ENCODE measurements at regions not wholly inside any gene's neighbourhood (a gene's known extent, or its start where the extent isn't known, plus 50 kb on each side); places are given as distances from the start of the nearest gene placed in this dataset.

DNA sequence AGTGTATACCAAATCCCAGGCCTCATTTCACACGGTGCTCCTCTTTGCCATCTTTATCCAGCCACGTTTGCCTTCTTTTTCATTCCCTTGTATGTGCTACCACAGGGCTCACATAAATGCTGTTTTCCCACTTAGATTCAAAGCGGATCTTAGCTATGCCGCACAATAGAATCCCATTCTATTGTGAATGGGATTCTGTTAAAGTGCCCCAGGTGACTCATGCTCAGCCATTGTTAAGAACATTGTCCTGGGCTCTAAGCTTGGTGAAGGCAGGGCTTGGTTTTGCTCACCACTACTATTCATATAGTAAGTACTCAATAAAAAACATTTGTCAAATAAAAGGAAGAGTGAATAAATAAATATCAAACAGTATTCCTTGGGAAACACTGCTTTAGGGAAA lies 72.3 kb upstream of the PHYHIPL start:
- ChIA-PET CTCF (no interaction called here), POLR2A (no interaction called here)
- Histone ChIP-seq H3K27me3 (ENCODE audit: control insufficient read depth in 2 of 2, insufficient read depth in 2 of 2, low read length in 2 of 2) (no peaks in the 10 kb centered on the region), H3K36me3 (ENCODE audit: control insufficient read depth in 2 of 3, insufficient read depth in 3 of 3, low read length in 3 of 3) (no peaks in the 10 kb centered on the region), H3K4me3 (ENCODE audit: low read length) (no peak overlapping the region), H3K27ac (ENCODE audit: low read depth, low read length) (no peak overlapping the region), H3K9me3 (ENCODE audit: control insufficient read depth in 2 of 3, low read length in 3 of 3) (no peaks in the 10 kb centered on the region), H3K4me1 (ENCODE audit: control insufficient read depth in 2 of 2, insufficient read depth in 2 of 2, low read length in 2 of 2) (no peaks in the 10 kb centered on the region)
- Mint-ChIP-seq H3K9me3 (peaks cover 0 to 4% (median 0%) of the 10 kb centered on the region in 11 donors), H3K36me3 (no peaks in the 10 kb centered on the region), H3K27me3 (no peaks in the 10 kb centered on the region), H3K4me3 (no peak overlapping the region), H3K4me1 (no peaks in the 10 kb centered on the region), H3K27ac (no peak overlapping the region)
- ATAC-seq (no peak), DNase-seq (no peak)
- intact Hi-C loops (cut with micrococcal nuclease): no loop called here

DNA sequence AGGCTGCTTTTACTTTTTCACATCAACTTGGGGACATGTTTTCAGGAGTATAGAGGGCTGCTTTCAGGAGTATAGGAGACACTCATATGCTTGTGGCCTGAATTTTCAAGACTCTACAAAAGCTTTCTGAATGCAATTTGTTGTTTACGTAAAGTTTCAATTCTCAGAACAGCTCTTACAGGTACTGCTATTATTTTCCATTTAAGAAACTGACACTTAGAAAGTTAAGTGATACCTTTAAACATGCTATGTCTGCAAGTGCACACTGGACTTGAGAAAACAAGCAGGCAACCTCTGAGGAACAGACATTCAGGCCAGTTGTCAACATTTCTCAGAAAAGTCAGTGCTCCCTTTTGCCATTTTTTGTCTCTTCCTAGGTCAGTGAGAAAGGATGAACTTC lies 70.0 kb upstream of the PHYHIPL start:
- Mint-ChIP-seq H3K4me3 (no peak overlapping the region), H3K9me3 (peaks cover 0 to 6% (median 0%) of the 10 kb centered on the region in 11 donors), H3K36me3 (no peaks in the 10 kb centered on the region), H3K4me1 (no peaks in the 10 kb centered on the region), H3K27me3 (no peaks in the 10 kb centered on the region), H3K27ac (no peak overlapping the region)
- intact Hi-C loops (cut with micrococcal nuclease): no loop called here
- no peaks in the 10 kb centered on the region for H3K27me3 ChIP-seq (ENCODE audit: control insufficient read depth in 2 of 2, insufficient read depth in 2 of 2, low read length in 2 of 2)
- CTCF ChIA-PET: no interaction called here
- no peak overlapping the region for H3K4me3 ChIP-seq (ENCODE audit: low read length)
- no peak for DNase-seq
- no peak overlapping the region for H3K27ac ChIP-seq (ENCODE audit: low read depth, low read length)
- no peak for ATAC-seq
- no peaks in the 10 kb centered on the region for H3K9me3 ChIP-seq (ENCODE audit: control insufficient read depth in 2 of 3, low read length in 3 of 3)
- no peaks in the 10 kb centered on the region for H3K36me3 ChIP-seq (ENCODE audit: control insufficient read depth in 2 of 3, insufficient read depth in 3 of 3, low read length in 3 of 3)
- H3K4me1 ChIP-seq (ENCODE audit: control insufficient read depth in 2 of 2, insufficient read depth in 2 of 2, low read length in 2 of 2): no peaks in the 10 kb centered on the region
- POLR2A ChIA-PET: no interaction called here

DNA sequence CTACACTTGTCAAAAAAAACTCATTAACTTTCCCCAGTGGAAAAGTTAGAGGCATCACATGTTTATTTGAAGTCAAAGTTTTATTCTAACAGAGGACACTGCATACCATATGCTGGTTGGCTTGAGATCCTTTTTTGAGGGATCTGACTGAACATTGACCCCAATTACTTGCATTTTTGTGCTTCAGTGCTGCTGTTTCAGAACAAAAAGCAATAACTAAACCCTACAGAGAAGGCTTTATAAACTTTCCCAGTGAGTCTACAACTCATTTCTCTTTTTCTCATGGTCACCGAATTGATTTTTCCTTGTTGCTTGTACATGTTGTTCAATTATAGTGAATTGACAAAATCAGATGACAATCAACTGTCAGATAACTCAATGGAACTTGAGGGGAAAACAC lies 69.3 kb upstream of the PHYHIPL start:
- no peak for DNase-seq
- CTCF ChIA-PET: no interaction called here

DNA sequence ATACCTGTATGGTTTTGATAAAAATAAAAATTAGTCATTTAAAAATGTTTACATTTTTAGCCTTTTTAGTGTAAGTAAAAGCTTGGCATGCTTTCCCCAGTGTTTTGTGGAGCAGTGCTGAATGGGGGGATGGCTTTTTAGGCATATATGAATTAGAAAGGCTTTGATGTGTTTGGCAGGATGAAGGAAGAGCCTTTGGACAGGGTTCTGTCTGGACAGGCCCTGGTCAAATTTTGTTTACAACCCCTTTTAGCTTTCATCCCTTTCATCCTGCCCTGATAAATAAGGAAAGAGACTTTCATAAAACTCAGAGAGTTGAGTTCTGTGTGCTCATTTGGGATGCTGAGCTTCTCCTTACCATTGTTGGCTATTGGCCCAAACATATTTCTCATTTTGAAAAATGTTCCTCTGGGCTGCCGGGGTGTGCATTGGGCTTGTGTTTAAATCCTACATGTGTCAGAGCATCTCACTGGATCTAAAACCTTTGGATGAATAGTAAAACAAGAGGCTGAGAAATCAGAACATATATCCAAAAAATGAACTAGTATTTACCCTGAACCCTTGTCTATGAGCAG lies 68.1 kb upstream of the PHYHIPL start:
- no peak for DNase-seq
- H3K4me1 ChIP-seq (ENCODE audit: control insufficient read depth in 2 of 2, insufficient read depth in 2 of 2, low read length in 2 of 2): no peaks in the 10 kb centered on the region
- Mint-ChIP-seq H3K27ac (no peak overlapping the region), H3K4me1 (no peaks in the 10 kb centered on the region), H3K9me3 (peaks cover 0 to 6% (median 0%) of the 10 kb centered on the region in 11 donors), H3K36me3 (no peaks in the 10 kb centered on the region), H3K27me3 (no peaks in the 10 kb centered on the region), H3K4me3 (no peak overlapping the region)
- H3K27me3 ChIP-seq (ENCODE audit: control insufficient read depth in 2 of 2, insufficient read depth in 2 of 2, low read length in 2 of 2): no peaks in the 10 kb centered on the region
- intact Hi-C loops (cut with micrococcal nuclease): no loop called here
- no peak for ATAC-seq
- H3K36me3 ChIP-seq (ENCODE audit: control insufficient read depth in 2 of 3, insufficient read depth in 3 of 3, low read length in 3 of 3): no peaks in the 10 kb centered on the region
- no peak overlapping the region for H3K4me3 ChIP-seq (ENCODE audit: low read length)
- no peak overlapping the region for H3K27ac ChIP-seq (ENCODE audit: low read depth, low read length)
- no peaks in the 10 kb centered on the region for H3K9me3 ChIP-seq (ENCODE audit: control insufficient read depth in 2 of 3, low read length in 3 of 3)
- ChIA-PET CTCF (no interaction called here), POLR2A (no interaction called here)

More for the DNA sequence above, 69.3 kb upstream of the PHYHIPL start:
- H3K36me3 Mint-ChIP-seq: no peaks in the 10 kb centered on the region
- Histone ChIP-seq H3K9me3 (ENCODE audit: control insufficient read depth in 2 of 3, low read length in 3 of 3) (no peaks in the 10 kb centered on the region), H3K27ac (ENCODE audit: low read depth, low read length) (no peak overlapping the region), H3K4me3 (ENCODE audit: low read length) (no peak overlapping the region), H3K36me3 (ENCODE audit: control insufficient read depth in 2 of 3, insufficient read depth in 3 of 3, low read length in 3 of 3) (no peaks in the 10 kb centered on the region), H3K4me1 (ENCODE audit: control insufficient read depth in 2 of 2, insufficient read depth in 2 of 2, low read length in 2 of 2) (no peaks in the 10 kb centered on the region), H3K27me3 (ENCODE audit: control insufficient read depth in 2 of 2, insufficient read depth in 2 of 2, low read length in 2 of 2) (no peaks in the 10 kb centered on the region)
- H3K4me3 Mint-ChIP-seq: no peak overlapping the region
- intact Hi-C loops (cut with micrococcal nuclease): no loop called here
- H3K27me3 Mint-ChIP-seq: no peaks in the 10 kb centered on the region
- no peak overlapping the region for H3K27ac Mint-ChIP-seq
- no peaks in the 10 kb centered on the region for H3K4me1 Mint-ChIP-seq
- peaks cover 0 to 6% (median 0%) of the 10 kb centered on the region in 11 donors for H3K9me3 Mint-ChIP-seq
- POLR2A ChIA-PET: no interaction called here
- no peak for ATAC-seq

DNA sequence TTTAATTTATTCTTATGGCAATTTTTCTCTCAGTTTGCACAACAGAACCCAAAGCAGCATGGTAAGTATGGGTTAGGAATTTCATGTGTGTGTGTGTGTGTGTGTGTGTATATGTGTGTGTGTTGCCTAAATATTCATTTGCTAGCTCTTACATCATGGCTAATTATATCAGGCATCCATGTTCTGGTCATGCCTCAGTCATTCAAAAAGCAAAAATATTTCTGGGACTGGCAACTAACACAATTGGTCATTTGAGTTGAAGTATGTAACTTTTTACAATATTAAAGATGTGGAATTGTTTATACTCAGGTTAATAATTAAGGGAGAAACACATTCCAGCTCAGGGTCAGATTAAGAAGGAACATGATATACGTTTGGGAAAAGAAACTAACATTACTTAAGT lies 67.6 kb upstream of the PHYHIPL start:
- H3K4me1 Mint-ChIP-seq: no peaks in the 10 kb centered on the region
- peaks cover 0 to 6% (median 0%) of the 10 kb centered on the region in 11 donors for H3K9me3 Mint-ChIP-seq
- no peak for DNase-seq
- H3K4me3 ChIP-seq (ENCODE audit: low read length): no peak overlapping the region
- no peaks in the 10 kb centered on the region for H3K4me1 ChIP-seq (ENCODE audit: control insufficient read depth in 2 of 2, insufficient read depth in 2 of 2, low read length in 2 of 2)
- H3K27ac Mint-ChIP-seq: no peak overlapping the region
- no peaks in the 10 kb centered on the region for H3K27me3 ChIP-seq (ENCODE audit: control insufficient read depth in 2 of 2, insufficient read depth in 2 of 2, low read length in 2 of 2)
- H3K27ac ChIP-seq (ENCODE audit: low read depth, low read length): no peak overlapping the region
- no peaks in the 10 kb centered on the region for H3K27me3 Mint-ChIP-seq
- intact Hi-C loops (cut with micrococcal nuclease): no loop called here
- ATAC-seq: no peak
- H3K9me3 ChIP-seq (ENCODE audit: control insufficient read depth in 2 of 3, low read length in 3 of 3): no peaks in the 10 kb centered on the region
- no peaks in the 10 kb centered on the region for H3K36me3 ChIP-seq (ENCODE audit: control insufficient read depth in 2 of 3, insufficient read depth in 3 of 3, low read length in 3 of 3)
- no peak overlapping the region for H3K4me3 Mint-ChIP-seq
- CTCF ChIA-PET: no interaction called here
- H3K36me3 Mint-ChIP-seq: no peaks in the 10 kb centered on the region
- POLR2A ChIA-PET: interaction anchor here (0.8 kb wide), 1 partner anchor 14 kb away, joined by 3 read pairs; no protein-coding TSS in a partner anchor

DNA sequence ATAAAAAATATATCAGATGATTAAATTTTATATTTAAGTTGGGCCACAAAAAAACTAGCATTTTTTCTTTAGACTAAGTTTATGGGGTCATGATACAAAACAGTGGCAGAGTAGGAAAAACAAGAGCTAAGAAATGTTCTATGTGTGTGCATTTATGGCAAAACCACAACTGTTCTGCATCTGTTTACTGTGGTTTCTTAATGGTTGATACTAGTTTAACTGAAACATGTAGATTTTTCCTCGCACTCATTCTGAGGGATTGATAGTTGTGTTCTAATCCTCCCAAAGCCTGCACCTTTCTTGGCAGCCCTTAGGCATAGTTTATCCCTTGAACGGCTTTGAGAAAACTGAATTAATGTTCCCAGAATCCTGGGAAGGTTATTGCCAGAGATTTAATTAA lies 66.6 kb upstream of the PHYHIPL start:
- Histone ChIP-seq H3K27ac (ENCODE audit: low read depth, low read length) (no peak overlapping the region), H3K27me3 (ENCODE audit: control insufficient read depth in 2 of 2, insufficient read depth in 2 of 2, low read length in 2 of 2) (no peaks in the 10 kb centered on the region), H3K9me3 (ENCODE audit: control insufficient read depth in 2 of 3, low read length in 3 of 3) (no peaks in the 10 kb centered on the region), H3K36me3 (ENCODE audit: control insufficient read depth in 2 of 3, insufficient read depth in 3 of 3, low read length in 3 of 3) (no peaks in the 10 kb centered on the region), H3K4me3 (ENCODE audit: low read length) (no peak overlapping the region), H3K4me1 (ENCODE audit: control insufficient read depth in 2 of 2, insufficient read depth in 2 of 2, low read length in 2 of 2) (no peaks in the 10 kb centered on the region)
- Mint-ChIP-seq H3K36me3 (no peaks in the 10 kb centered on the region), H3K9me3 (peaks cover 0 to 6% (median 0%) of the 10 kb centered on the region in 11 donors), H3K27ac (no peak overlapping the region), H3K27me3 (no peaks in the 10 kb centered on the region), H3K4me3 (no peak overlapping the region), H3K4me1 (no peaks in the 10 kb centered on the region)
- ChIA-PET POLR2A (interaction anchor here (0.8 kb wide), 1 partner anchor 15 kb away, joined by 3 read pairs; no protein-coding TSS in a partner anchor), CTCF (no interaction called here)
- DNase-seq (no peak), ATAC-seq (no peak)
- intact Hi-C loops (cut with micrococcal nuclease): no loop called here

DNA sequence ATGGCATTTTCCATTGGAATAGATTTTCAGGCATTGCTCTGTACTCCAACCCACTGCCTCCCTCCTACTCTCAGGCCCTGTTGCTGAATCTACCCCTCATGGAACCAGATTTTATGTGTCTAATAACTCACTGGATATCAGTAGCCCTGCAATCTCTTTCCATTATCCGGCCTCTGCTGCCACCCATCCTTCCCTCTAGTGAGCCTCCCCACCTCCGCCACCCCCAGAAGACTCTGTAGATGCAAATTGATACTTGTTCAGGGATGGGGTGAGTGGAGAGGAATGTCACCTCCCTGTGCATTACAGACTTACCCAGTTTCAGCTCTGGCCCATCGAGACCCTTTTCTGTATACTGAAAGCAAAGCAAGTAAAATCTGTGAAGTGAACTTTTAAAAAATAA lies 52.3 kb upstream of the PHYHIPL start:
- H3K27ac Mint-ChIP-seq: no peak overlapping the region
- intact Hi-C loops (cut with micrococcal nuclease): no loop called here

More for the DNA sequence above, 52.3 kb upstream of the PHYHIPL start:
- DNase-seq (no peak), ATAC-seq (no peak)
- no peak overlapping the region for H3K27ac ChIP-seq (ENCODE audit: low read depth, low read length)
- no peaks in the 10 kb centered on the region for H3K36me3 ChIP-seq (ENCODE audit: control insufficient read depth in 2 of 3, insufficient read depth in 3 of 3, low read length in 3 of 3)
- no peak overlapping the region for H3K4me3 ChIP-seq (ENCODE audit: low read length)
- ChIA-PET POLR2A (no interaction called here), CTCF (no interaction called here)
- Mint-ChIP-seq H3K27me3 (no peaks in the 10 kb centered on the region), H3K9me3 (peaks cover 0 to 20% (median 5%) of the 10 kb centered on the region in 11 donors), H3K4me3 (no peak overlapping the region), H3K4me1 (no peaks in the 10 kb centered on the region), H3K36me3 (no peaks in the 10 kb centered on the region)
- no peaks in the 10 kb centered on the region for H3K9me3 ChIP-seq (ENCODE audit: control insufficient read depth in 2 of 3, low read length in 3 of 3)
- H3K27me3 ChIP-seq (ENCODE audit: control insufficient read depth in 2 of 2, insufficient read depth in 2 of 2, low read length in 2 of 2): no peaks in the 10 kb centered on the region
- H3K4me1 ChIP-seq (ENCODE audit: control insufficient read depth in 2 of 2, insufficient read depth in 2 of 2, low read length in 2 of 2): no peaks in the 10 kb centered on the region

Data from naive thymus-derived CD4-positive, alpha-beta T cell (primary cell).